BE2C (cell line): ENCODE measurements at regions not wholly inside any gene's neighbourhood (a gene's known extent, or its start where the extent isn't known, plus 50 kb on each side); places are given as distances from the start of the nearest gene placed in this dataset.
"Not testable (repeated sequence)": the region's sequence is repeated elsewhere in the genome, so short reads cannot be mapped to it uniquely, and the experiment has no call there.

Experiments
- DNase-seq: peaks from one replicate; pipeline ENCODE4 v3.0.0-alpha.2; 2020
- H3K27me3 ChIP-seq: fragments of 250-450 bp; sonication (Bioruptor Pico); 2 replicates; pipeline ENCODE4 v1.5.1; 2020; ENCODE audit warnings: mild to moderate bottlenecking
- H3K36me3 ChIP-seq: fragments of 250-450 bp; sonication (Bioruptor Pico); 2 replicates; pipeline ENCODE4 v1.5.1; 2020; ENCODE audit warnings: mild to moderate bottlenecking
- H3K4me1 ChIP-seq: fragments of 250-450 bp; sonication (Bioruptor Pico); 2 replicates; pipeline ENCODE4 v1.5.1; 2020
- H3K4me3 ChIP-seq: 2 replicates; pipeline ENCODE4 v1.5.1; 2011; ENCODE audit warnings: low read depth, low read length
- H3K9me3 ChIP-seq: fragments of 250-450 bp; sonication (Bioruptor Pico); 2 replicates; pipeline ENCODE4 v1.5.1; 2020
- CTCF ChIP-seq: IDR thresholded peaks from 2 replicates; pipeline ENCODE4 v1.5.1; 2012; ENCODE audit warnings: mild to moderate bottlenecking, low read depth, low read length

GRCh38 chr5:159582756-159583541, 252.7 kb upstream of the IL12B start:
- TF ChIP-seq CTCF: no peak
- no peak overlapping the region for H3K4me3 ChIP-seq
- no peak for DNase-seq

GRCh38 chr5:159586921-159587320, 256.6 kb upstream of the IL12B start:
- Histone ChIP-seq H3K36me3 (no peaks in the 10 kb centered on the region), H3K27me3 (peaks cover 15% of the 10 kb centered on the region), H3K4me3 (no peak overlapping the region), H3K9me3 (no peaks in the 10 kb centered on the region), H3K4me1 (no peaks in the 10 kb centered on the region)
- DNase-seq: no peak
- TF ChIP-seq CTCF: no peak

More at GRCh38 chr5:159582756-159583541, 252.7 kb upstream of the IL12B start:
- Histone ChIP-seq H3K36me3 (no peaks in the 10 kb centered on the region), H3K27me3 (peaks cover 23% of the 10 kb centered on the region), H3K9me3 (no peaks in the 10 kb centered on the region), H3K4me1 (no peaks in the 10 kb centered on the region)

- no peak overlapping the region for H3K4me3 ChIP-seq
- no peak for TF ChIP-seq CTCF
- no peak for DNase-seq
- no peaks in the 10 kb centered on the region for H3K36me3 ChIP-seq
- no peaks in the 10 kb centered on the region for H3K9me3 ChIP-seq
- peaks cover 6% of the 10 kb centered on the region; the same call in 1 of the 2 replicates for H3K27me3 ChIP-seq
- no peaks in the 10 kb centered on the region for H3K4me1 ChIP-seq
These were observed 258.7 kb upstream of the IL12B start for GRCh38 chr5:159588941-159589340.

- no peaks in the 10 kb centered on the region for H3K27me3 ChIP-seq
- no peak for TF ChIP-seq CTCF
- DNase-seq: no peak
- no peaks in the 10 kb centered on the region for H3K4me1 ChIP-seq
- no peaks in the 10 kb centered on the region for H3K9me3 ChIP-seq
- no peak overlapping the region for H3K4me3 ChIP-seq
- H3K36me3 ChIP-seq: no peaks in the 10 kb centered on the region
These were observed 263.3 kb upstream of the IL12B start for GRCh38 chr5:159593518-159594073.

GRCh38 chr5:159595561-159595960, 265.3 kb upstream of the IL12B start:
- not testable (repeated sequence) for H3K4me1 ChIP-seq, H3K9me3 ChIP-seq, H3K36me3 ChIP-seq, DNase-seq, H3K27me3 ChIP-seq, H3K4me3 ChIP-seq

- no peak overlapping the region for H3K4me3 ChIP-seq
- H3K36me3 ChIP-seq: no peaks in the 10 kb centered on the region
- H3K27me3 ChIP-seq: no peaks in the 10 kb centered on the region; the same call in 1 of the 2 replicates
- no peaks in the 10 kb centered on the region for H3K9me3 ChIP-seq
- DNase-seq: no peak
- H3K4me1 ChIP-seq: no peaks in the 10 kb centered on the region
- TF ChIP-seq CTCF: no peak
These were observed 270.9 kb upstream of the IL12B start for GRCh38 chr5:159601216-159601615.
